ENCODE measurements at regions not wholly inside any gene's neighbourhood (a gene's known extent, or its start where the extent isn't known, plus 50 kb on each side); places are given as distances from the start of the nearest gene placed in this dataset.

DNA sequence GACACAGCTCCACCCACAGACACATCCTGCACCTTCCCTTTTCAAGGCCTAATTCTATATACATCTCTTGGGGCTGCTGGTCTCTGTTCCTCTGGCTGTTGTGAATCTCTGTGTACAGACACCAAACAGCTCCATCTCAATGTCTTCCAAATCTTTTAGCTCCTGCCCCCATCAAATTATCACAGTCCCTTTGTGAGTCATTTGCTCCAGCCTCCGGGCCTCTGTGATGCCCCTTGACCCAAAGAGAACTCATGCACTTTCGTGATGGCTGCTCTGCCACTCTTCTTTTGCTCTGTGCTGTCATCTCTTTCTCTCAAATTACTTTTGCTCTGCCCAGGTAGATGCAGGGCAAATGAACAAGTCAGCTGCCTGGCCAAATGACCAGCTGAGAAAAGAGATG lies 369.0 kb upstream of the CDIN1 start:
- no peak for DNase-seq

DNA sequence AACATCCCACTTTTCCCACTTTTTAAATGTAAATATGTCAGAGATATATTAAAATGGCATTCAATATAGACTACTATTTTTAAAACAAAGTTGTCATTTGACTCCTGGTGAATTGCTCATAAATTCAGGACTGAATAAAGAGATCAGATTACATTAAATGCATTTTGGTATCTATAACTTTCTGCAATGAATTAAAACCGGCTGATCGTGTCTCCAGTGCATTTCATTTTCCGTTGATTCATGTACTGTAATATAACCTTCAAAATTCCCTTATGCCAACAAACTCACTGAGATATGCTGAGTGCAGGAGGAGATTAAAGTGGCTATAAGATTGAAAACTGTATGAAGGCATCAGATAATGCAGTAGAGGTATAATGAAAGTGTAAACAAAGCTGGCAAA lies 361.1 kb upstream of the CDIN1 start:
- no peak for DNase-seq

DNA sequence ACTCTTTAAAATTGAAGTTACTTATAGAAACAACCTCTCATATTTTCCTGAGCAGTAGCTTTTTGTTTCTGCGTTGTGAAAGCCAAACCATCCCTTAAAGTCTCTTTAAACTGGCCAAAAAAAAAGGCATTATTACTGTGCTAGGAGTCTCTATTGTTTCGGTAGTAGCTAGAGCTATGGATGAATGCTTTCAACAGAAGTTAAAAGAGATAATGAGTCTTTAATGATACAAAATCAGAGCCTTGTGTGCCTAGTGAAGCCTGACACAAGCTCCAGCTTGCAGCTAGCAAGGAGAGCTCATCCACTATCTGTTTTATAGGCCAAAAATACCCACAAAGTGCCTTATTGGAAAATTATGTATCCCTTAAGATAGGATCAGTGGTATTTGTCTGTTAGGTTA lies 360.4 kb upstream of the CDIN1 start:
- DNase-seq = no peak

DNA sequence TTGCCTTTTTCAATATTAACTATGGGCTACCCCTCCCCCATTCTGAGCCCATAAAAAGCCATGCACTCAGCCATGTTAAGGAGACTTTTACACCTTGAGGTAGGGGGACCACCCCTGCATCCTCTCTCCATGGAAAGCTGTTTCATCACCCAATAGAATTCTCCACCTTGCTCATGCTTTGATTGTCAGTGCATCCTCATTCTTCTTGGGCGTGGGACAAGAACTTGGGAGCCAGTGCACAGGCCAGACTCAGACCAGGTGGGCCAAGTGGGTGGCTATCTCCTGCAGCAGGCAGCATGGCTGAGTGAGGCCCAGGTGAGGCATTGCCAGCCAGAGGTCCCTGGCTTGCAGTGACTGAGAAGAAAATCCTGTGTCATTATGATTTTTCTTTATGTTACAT lies 357.4 kb upstream of the CDIN1 start:
- DNase-seq = no peak

DNA sequence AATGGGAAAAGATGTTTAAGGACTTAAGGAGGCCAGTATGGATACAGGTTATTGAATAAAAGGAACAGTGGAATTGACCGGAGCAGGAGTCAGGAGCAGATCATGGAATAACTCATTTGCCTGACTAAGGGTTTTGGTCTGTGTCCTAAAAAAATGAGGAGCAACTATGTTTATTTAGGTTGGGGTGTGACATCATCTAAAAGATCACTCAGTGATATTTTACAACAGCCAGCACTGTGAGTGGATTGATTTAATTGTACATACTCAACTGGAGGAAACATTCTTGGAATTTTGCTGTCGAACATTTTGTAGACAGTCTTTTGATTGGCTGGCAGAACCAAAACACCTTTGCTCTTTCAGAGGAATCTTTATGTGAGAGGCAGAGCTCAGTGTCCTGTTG lies 348.6 kb upstream of the CDIN1 start:
- DNase-seq = no peak

DNA sequence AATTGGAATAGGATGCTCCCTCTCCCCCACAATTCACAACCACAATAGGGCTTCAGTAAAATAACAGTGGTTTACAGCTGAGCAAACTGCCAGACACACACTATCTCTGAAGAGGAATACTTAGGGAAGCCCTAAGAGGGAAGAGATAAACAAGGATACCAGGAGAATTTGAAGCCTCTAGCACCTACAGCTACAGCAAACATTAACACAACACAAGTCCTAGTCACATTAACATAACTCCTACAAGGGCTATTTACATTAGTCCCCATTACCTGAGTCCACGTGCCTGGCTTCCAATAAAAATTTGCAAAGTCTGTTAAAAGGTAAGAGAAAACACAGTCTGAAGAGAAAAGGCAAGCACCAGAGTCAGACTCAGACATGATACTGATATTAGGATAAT lies 346.9 kb upstream of the CDIN1 start:
- no peak for DNase-seq

DNA sequence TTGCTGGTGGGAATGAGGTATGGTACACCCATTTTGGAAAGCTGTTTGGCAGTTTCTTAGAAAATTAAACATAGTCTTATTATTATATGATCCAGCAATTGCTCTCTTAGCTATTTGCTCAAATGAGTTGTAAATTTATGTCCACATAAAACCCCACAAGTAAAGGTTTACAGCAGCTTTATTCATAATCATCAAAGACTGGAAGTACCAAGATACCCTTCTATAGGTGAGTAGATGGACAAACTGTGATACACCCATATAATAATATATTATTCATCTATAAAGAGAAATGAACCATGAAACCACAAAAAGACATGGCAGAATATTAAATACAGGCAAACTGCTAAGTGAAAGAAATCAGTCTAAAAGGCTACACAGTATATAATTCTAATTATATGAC lies 344.7 kb upstream of the CDIN1 start:
- no peak for DNase-seq

DNA sequence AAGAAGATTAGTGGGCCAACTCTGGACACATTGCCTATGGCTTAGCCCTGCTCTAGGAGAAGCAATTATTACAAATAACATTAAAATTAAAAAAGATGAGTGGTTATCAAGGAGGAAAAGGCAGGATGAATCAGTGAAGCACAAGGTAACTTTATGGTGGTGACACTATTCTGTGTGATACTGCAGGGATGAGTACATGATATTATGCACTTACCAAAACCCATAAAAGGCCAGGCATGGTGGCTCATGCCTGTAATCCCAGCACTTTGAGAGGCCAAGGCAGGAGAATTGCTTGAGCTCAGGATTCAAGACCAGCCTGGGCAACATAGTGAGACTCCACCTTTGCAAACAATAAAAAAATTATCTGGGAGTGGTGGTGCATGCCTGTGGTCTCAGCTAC lies 344.3 kb upstream of the CDIN1 start:
- no peak for DNase-seq

DNA sequence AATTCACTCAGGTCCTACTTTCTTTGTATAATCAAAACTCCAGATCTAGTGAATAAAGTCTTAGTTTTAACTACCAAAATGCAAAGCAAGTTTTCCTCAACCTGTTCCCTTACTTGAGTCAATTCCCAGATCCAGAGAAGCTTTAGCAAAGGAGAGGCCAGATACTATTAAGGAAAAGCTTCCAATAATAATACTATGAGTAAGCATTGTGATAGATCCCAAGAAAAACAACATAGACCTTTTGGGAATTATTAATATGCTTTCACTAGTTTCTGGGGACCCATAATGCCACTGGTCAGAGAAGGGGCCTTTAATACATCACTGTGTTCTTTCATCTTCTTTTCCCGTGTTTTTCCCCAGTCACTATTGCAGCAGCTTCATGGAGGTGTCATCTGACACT lies 339.9 kb upstream of the CDIN1 start:
- DNase-seq = no peak

DNA sequence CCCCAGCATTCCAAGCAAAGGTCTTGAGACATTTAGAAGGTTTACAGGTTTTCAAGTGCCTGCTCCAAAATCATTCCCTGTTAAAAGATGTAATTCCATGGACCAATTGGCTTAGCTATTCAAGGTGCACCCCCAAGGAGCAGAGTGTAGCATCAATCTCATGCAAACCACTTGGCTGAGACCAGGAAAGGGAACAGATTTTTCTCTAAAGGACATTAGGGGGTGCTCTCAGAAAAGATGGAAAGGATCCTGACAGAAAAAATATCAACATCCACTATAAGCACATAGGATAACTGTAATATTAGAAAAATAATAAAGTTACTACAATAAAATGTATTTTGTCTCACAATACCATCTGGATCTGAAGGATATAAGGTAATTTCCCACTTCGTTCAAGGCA lies 328.0 kb upstream of the CDIN1 start:
- DNase-seq = no peak

DNA sequence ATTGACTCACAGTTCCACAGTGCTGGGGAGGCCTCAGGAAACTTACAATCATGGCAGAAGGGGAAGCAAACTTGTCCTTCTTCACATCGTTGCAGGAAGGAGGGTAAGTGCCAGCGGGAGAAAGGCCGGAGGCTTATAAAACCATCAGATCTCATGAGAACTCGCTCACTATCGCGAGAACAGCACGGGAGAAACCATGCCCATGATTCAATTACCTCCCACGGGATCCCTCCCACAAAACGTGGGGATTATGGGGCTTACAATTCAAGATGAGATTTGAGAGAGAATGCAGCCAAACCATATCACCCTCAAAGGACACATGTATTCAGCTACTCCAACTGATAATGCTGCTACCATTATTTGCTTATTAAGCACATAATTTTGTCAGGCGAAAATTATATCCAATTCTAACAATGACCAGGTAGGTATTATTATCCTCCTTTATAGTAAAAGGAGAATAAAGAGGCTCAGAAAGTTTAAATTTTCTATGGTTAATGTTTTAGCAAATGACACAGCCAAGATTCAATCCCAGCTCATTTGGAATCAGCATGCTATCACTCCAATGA lies 327.2 kb upstream of the CDIN1 start:
- DNase-seq = no peak

DNA sequence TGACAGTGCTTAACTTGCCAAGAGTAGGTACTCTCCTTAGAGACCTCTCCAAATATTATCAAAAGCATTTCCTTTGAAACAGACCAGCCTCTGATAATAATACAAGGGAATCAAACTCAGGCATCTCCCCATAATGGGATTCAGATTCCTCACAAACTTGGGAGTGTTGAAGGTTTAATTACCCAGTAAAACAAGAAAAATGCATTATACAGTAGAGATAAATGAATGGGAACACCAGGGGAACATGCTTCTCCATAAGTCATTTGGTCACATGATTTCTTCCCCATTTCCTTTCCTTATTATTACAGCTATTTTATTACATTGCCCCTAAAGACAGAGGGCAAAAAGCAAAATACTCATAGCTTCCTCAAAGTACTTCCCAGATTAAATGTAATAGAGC lies 325.0 kb upstream of the CDIN1 start:
- no peak for DNase-seq

DNA sequence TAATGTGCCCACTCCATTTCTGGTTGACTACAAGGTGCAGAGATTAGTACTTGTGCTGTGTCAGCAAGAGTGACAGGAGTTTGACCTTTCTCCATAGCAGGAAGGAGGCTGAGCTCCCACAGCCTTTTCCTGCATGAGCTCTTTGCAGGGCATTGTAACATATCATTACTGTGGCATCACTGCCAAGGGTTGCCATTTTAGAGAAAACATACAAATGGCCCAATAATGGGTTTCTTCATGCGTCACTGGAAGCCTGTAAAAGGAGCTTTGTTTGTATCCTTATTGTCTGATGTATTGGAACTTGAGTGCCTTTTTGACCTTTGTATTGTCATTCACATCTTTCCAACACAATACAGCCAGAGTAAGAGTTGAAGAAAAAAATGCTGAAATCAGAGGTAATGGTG lies 323.0 kb upstream of the CDIN1 start:
- DNase-seq = no peak

DNA sequence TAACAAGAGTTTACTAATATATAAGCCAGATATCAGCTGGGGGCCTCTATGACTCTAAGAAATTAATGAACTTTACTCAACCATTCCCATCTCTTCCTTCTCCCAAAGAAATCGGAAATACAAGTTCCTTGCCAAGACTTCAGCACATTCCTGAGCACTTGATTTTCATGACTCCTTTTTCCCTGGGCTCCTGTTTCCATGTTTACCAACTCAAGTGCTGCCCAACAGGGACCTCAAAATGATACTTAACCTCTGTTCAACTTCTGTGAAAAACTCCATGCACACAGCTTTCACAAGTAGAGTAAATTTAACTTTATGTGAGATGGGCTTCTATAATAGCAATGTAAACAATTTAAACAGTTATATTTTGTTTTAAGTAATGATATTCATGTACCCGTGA lies 315.8 kb upstream of the CDIN1 start:
- DNase-seq = no peak

DNA sequence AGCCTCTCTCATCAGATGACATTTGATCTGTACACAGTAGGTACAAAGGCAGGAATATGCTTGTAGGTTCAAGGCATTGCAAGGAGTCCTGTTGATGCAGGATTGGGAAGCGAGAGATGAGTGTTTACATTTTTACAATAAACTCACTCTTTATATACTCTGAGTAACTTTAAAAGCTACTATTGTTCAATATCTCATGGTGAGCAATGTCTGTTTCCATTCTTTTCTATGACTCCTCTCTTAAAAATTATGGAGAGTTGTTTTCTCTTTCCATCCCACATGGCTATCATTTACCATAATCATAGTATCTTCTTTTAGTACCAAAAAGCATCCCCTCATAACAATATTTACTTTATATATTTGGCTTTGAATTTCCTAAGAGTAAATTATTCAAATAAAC lies 314.0 kb upstream of the CDIN1 start:
- DNase-seq = no peak

DNA sequence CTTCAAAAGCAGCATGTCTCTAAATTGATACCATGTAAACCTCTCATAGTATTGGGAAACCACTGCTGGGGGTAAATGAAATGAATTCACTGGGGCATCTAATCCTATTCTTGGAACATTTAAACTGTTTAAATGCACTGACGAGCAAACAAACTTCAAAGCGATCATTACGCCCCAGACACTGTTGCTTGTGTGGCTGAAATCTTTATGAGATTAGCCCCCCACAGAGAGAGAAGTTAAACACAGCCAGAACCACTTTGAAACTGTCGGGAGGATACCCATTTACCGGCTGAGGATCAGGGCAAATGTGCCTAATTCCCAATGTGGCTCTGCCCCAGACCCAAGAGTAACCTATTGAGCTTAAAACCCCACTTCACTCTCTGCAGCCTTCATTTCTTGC lies 308.4 kb upstream of the CDIN1 start:
- DNase-seq = no peak

DNA sequence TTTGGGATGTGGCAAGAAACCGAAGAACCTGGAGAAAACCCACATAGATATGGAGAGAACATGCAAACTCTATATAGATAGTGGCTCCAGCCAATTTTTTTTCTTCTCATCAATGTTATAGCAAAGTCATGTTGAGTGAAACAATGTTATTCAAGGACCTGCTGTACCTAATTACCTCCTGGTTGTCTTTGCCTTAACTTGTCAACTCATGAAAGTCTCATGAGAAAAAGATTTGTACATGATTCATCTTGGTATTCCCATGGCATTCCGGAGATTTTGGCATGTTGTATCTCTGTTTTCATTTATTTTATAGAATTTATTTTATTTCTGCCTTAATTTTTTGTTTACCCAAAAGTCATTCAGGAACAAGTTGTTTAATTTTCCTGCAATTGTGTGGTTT lies 303.8 kb upstream of the CDIN1 start:
- no peak for DNase-seq

DNA sequence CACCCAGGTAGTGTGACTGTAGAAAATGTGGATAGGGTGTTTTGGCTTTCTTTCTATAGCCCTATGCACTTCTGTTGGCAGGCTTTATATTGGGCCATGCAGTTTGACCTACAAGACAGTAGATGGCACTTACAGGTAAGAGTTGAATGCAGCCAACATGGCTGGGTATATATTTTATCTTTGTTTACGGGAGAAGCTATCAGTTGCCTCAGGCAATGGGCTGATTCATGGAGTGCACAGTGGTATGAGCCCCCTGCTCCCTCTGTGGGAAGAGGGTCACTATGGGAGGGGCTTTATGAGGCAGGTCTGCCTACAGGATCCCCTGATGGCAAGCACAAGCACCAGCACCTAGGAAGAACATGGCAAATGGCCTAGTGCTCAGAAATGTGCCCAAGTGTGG lies 301.2 kb upstream of the CDIN1 start:
- no peak for DNase-seq

DNA sequence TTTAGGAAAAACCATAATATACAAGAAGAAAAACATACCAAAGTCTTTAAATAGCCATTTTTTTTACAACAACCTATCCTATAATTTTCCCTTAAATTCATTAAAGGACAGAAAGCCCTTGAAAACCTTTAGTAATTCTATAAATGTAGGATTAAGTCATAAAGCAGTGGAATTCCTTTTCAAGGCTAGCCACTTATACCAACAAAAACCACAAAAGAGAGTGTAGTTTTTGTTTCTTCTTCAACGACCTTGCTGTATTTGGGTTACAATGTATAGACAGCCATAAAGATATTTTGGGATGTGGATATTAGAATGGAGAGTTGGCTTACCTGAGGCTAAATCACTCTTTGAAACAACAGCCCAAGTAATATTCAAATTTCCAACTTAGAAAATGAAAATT lies 296.6 kb upstream of the CDIN1 start:
- DNase-seq = no peak

DNA sequence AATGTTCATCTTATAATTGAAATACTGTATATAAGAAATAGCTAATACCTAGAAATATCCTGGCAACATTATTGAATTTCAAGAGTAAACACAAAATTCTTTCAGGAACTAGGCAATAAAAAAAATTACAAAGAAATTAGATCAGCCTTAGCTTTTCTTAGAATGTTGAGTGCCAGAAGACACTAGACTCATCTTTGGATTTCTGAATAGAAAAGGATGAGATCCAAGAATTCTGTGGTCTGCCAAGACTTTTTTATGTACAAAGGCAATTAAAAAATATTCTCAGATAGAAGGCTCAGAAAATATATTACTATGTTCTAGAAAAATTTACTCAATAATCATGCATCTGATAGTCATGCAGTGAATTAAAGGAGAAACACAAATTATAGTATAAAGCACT lies 294.5 kb upstream of the CDIN1 start:
- DNase-seq = no peak

DNA sequence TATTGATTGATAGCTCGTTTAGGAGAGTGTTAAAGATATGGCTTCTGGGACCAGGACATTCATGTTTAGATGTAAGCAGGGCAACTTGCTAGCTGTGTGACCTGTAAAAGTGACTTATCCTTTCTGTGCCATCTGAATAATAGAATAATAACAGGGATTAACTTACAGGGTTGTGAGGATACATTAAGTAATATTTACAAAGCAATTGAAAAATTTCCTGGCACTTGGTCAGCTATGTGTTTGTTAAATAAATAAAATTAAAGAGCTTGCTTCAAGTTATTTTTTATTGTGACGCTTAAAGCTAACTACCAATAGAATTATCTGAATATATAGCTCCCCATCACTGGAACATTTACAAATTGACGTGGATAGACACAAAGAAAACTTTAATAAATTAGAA lies 287.9 kb upstream of the CDIN1 start:
- no peak for DNase-seq

DNA sequence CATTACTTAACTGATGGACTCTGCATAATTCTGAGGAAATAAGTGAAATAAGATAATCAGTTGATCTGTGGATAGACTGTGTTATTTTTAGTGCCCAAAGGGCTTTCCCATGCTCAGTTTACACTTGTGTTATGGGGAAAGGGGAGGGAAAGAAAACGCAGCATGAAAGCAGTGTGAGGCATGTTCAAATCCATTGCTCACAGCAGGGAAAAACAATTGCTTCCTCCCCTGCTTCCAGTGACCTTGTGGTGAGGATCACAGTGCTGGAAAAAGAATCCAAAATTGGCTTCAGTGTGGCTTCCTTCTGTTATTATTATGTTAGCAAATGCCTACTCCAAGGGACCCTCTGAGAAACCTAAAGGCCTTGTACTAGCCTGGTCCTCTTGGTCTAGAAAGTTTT lies 285.1 kb upstream of the CDIN1 start:
- no peak for DNase-seq

DNA sequence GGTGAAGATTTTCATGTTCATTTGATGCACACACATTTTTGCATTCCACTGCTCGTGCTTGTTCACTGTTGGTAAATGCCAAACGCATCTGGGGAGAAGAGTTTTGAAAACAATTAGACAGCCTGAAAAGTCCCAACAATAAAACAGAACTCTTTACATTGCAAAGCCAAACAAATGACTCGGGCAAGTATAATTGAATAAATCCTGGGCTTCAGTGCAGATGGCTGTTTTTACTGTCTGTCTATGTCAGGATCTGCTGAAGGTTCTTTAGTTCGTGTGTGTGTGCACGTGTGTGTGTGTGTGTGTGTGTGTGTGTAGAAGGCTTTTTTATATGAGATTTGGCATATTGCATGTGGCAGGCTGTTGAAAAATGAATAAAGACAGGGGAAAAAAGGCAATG lies 277.5 kb upstream of the CDIN1 start:
- DNase-seq = no peak

DNA sequence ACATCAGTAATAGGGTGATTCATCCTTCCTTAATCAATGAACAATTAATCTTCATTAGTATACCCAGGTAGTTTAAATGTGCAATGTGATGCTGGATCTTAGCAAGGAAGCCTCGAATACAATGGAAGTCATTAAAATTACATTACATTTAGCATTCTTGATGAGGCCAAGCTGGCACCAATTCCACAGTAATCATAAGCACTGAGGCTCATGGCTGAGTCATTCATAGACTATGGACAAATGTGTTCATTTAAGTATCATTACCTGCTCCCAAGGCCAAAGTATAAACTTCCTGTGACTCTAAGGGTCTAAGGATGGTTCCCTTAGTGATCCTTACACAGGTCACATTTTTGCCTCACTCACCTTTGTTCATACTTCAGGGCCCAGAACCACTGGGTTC lies 266.4 kb upstream of the CDIN1 start:
- no peak for DNase-seq

DNA sequence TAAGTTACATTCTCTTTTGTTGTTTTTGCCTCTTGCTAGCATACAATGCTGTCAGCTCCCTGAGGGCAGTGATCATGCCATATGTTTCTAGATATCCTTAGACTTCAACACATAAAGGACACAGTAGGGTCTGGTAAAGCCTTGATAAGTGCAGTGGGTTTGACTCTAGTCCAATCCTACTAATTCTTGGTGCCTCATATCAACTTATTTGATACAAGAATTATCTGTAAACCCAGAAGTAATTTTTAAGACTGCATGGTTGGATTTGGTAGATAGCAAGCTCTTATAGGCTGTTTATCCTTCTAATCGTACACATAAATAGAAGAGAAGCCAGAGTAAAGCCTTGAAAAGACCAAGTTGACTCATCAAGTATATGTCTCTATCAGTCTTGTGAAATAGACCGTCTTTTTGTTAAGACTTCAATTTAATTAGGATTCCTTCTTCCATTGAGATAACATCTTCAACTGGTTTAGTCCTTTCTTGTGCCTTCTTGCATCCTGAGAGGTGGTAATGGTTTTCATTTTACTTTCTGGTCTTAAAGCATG lies 265.6 kb upstream of the CDIN1 start:
- DNase-seq = no peak

DNA sequence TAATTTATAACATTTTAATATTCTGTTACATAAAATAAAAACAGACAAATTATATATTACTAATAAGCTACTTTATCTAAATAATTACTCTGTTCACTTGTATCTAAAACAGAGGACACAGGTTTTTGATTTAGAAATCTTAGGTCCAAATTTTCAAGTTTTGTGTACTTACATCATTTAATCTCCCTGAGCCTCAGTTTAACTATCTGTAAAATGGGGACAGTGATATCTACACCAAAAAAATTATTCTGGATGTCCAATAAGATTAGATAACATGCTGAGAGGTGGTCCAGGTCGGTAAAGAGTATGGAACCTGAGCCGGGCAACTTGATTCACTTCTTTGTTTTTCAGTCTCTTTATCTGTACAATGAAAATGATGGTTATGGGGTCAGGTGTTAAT lies 263.8 kb upstream of the CDIN1 start:
- no peak for DNase-seq
